ENCODE measurements at regions not wholly inside any gene's neighbourhood (a gene's known extent, or its start where the extent isn't known, plus 50 kb on each side); places are given as distances from the start of the nearest gene placed in this dataset.
"Not testable (repeated sequence)": the region's sequence is repeated elsewhere in the genome, so short reads cannot be mapped to it uniquely, and the experiment has no call there.

GRCh38 chr6:27854421-27854820 lies 57.8 kb downstream of the OR2B2 start:
- no peak overlapping the region for H3K4me3 ChIP-seq (ENCODE audit: control insufficient read depth in 1 of 7, extremely low read depth in 1 of 7, insufficient read depth in 4 of 7, low read depth in 2 of 7, low read length in 6 of 7)
- no peaks in the 10 kb centered on the region for H3K36me3 ChIP-seq (ENCODE audit: control insufficient read depth in 4 of 4, insufficient read depth in 4 of 4, low read length in 3 of 4)
- ChIA-PET POLR2A (no interaction called here), CTCF (no interaction called here)
- 100% methylated on average over 1 of the region's 1 CpG for WGBS (ENCODE audit: insufficient coverage)
- no peak overlapping the region for H3K27ac ChIP-seq (ENCODE audit: insufficient read depth in 1 of 2, low read depth in 1 of 2, low read length in 2 of 2, poor library complexity in 1 of 2, severe bottlenecking in 2 of 2)
- DNase-seq = no peak
- H3K9me3 ChIP-seq (ENCODE audit: control extremely low read depth in 1 of 5, control insufficient read depth in 4 of 5, insufficient read depth in 2 of 5, low read depth in 1 of 5, low read length in 4 of 5) = no peaks in the 10 kb centered on the region
- H3K27me3 ChIP-seq (replicated peaks in 2 of 5; ENCODE audit: control insufficient read depth in 4 of 5, insufficient read depth in 5 of 5, low read length in 4 of 5) = no peaks in the 10 kb centered on the region
- H3K4me1 ChIP-seq (ENCODE audit: control extremely low read depth in 1 of 4, control insufficient read depth in 4 of 4, insufficient read depth in 4 of 4, low read length in 3 of 4) = no peaks in the 10 kb centered on the region

GRCh38 chr6:27851440-27851839 lies 60.8 kb downstream of the OR2B2 start:
- Histone ChIP-seq H3K27me3 (replicated peaks in 2 of 5; ENCODE audit: control insufficient read depth in 4 of 5, insufficient read depth in 5 of 5, low read length in 4 of 5) (no peaks in the 10 kb centered on the region), H3K36me3 (ENCODE audit: control insufficient read depth in 4 of 4, insufficient read depth in 4 of 4, low read length in 3 of 4) (no peaks in the 10 kb centered on the region), H3K4me3 (ENCODE audit: control insufficient read depth in 1 of 7, extremely low read depth in 1 of 7, insufficient read depth in 4 of 7, low read depth in 2 of 7, low read length in 6 of 7) (no peak overlapping the region), H3K9me3 (ENCODE audit: control extremely low read depth in 1 of 5, control insufficient read depth in 4 of 5, insufficient read depth in 2 of 5, low read depth in 1 of 5, low read length in 4 of 5) (no peaks in the 10 kb centered on the region), H3K27ac (ENCODE audit: insufficient read depth in 1 of 2, low read depth in 1 of 2, low read length in 2 of 2, poor library complexity in 1 of 2, severe bottlenecking in 2 of 2) (no peak overlapping the region), H3K4me1 (ENCODE audit: control extremely low read depth in 1 of 4, control insufficient read depth in 4 of 4, insufficient read depth in 4 of 4, low read length in 3 of 4) (no peaks in the 10 kb centered on the region)
- ChIA-PET POLR2A (no interaction called here), CTCF (interaction anchor here (0.7 to 1.6 kb wide), 3 partner anchors 10 to 44 kb away, joined by 3 read pairs; a partner anchor contains a TSS)
- DNase-seq = no peak

DNA sequence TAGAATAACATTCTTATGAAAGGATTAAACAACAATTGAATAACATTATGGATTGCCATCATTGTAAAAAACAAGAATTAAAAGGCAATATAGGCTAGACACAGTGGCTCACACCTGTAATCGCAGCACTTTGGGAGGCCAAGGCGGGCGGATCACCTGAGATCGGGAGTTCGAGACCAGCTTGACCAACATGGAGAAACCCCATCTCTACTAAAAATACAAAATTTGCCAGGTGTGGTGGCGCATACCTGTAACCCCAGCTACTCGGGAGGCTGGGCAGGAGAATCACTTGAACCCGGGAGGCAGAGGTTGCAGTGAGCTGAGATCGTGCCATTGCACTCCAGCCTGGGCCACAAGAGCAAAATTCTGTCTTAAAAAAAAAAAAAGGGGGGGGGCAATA lies 63.2 kb downstream of the OR2B2 start:
- H3K4me3 ChIP-seq (ENCODE audit: control insufficient read depth in 1 of 7, extremely low read depth in 1 of 7, insufficient read depth in 4 of 7, low read depth in 2 of 7, low read length in 6 of 7); H3K4me1 ChIP-seq (ENCODE audit: control extremely low read depth in 1 of 4, control insufficient read depth in 4 of 4, insufficient read depth in 4 of 4, low read length in 3 of 4); DNase-seq; H3K27ac ChIP-seq (ENCODE audit: insufficient read depth in 1 of 2, low read depth in 1 of 2, low read length in 2 of 2, poor library complexity in 1 of 2, severe bottlenecking in 2 of 2); H3K27me3 ChIP-seq (replicated peaks in 2 of 5; ENCODE audit: control insufficient read depth in 4 of 5, insufficient read depth in 5 of 5, low read length in 4 of 5); H3K36me3 ChIP-seq (ENCODE audit: control insufficient read depth in 4 of 4, insufficient read depth in 4 of 4, low read length in 3 of 4); H3K9me3 ChIP-seq (ENCODE audit: control extremely low read depth in 1 of 5, control insufficient read depth in 4 of 5, insufficient read depth in 2 of 5, low read depth in 1 of 5, low read length in 4 of 5): not testable (repeated sequence)
- CTCF ChIA-PET = interaction anchor here (0.6 to 1.5 kb wide), 5 partner anchors 11 to 507 kb away, joined by 3 to 4 read pairs (median 3); a partner anchor contains a TSS
- POLR2A ChIA-PET = interaction anchor here (0.6 to 1.2 kb wide), 3 partner anchors 10 to 16 kb away, joined by 3 read pairs; a partner anchor contains a TSS
- WGBS (ENCODE audit: insufficient coverage) = 100% methylated on average over 6 of the region's 9 CpGs

GRCh38 chr6:27847706-27848105 lies 64.5 kb downstream of the OR2B2 start:
- Histone ChIP-seq H3K4me1 (ENCODE audit: control extremely low read depth in 1 of 4, control insufficient read depth in 4 of 4, insufficient read depth in 4 of 4, low read length in 3 of 4) (no peaks in the 10 kb centered on the region), H3K4me3 (ENCODE audit: control insufficient read depth in 1 of 7, extremely low read depth in 1 of 7, insufficient read depth in 4 of 7, low read depth in 2 of 7, low read length in 6 of 7) (no peak overlapping the region), H3K9me3 (ENCODE audit: control extremely low read depth in 1 of 5, control insufficient read depth in 4 of 5, insufficient read depth in 2 of 5, low read depth in 1 of 5, low read length in 4 of 5) (no peaks in the 10 kb centered on the region), H3K27me3 (replicated peaks in 2 of 5; ENCODE audit: control insufficient read depth in 4 of 5, insufficient read depth in 5 of 5, low read length in 4 of 5) (no peaks in the 10 kb centered on the region), H3K27ac (ENCODE audit: insufficient read depth in 1 of 2, low read depth in 1 of 2, low read length in 2 of 2, poor library complexity in 1 of 2, severe bottlenecking in 2 of 2) (no peak overlapping the region), H3K36me3 (ENCODE audit: control insufficient read depth in 4 of 4, insufficient read depth in 4 of 4, low read length in 3 of 4) (no peaks in the 10 kb centered on the region)
- no peak for DNase-seq
- WGBS (ENCODE audit: insufficient coverage) = 100% methylated on average over 1 of the region's 3 CpGs
- ChIA-PET CTCF (no interaction called here), POLR2A (no interaction called here)

DNA sequence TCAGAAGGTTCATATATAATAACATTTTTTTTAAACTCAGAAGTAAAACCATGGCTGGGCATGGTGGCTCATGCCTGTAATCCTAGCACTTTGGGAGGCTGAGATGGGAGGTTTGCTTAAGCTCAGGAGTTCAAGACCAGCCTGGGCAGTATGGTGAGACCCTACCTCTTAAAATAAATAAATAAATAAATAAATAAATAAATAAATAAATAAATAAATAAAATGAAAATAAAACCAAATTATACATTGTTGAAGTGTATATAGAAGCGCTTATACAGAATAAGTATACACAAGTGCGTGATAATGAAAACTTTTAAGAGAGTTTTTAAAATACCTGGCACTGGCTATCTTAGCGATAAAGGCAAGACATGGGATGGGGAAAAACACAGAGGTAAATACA lies 71.6 kb downstream of the OR2B2 start:
- Histone ChIP-seq H3K9me3 (ENCODE audit: control extremely low read depth in 1 of 5, control insufficient read depth in 4 of 5, insufficient read depth in 2 of 5, low read depth in 1 of 5, low read length in 4 of 5) (no peaks in the 10 kb centered on the region), H3K4me3 (ENCODE audit: control insufficient read depth in 1 of 7, extremely low read depth in 1 of 7, insufficient read depth in 4 of 7, low read depth in 2 of 7, low read length in 6 of 7) (peak overlapping the region in 2 of 7 experiments; percentile 83 to 93), H3K27ac (ENCODE audit: insufficient read depth in 1 of 2, low read depth in 1 of 2, low read length in 2 of 2, poor library complexity in 1 of 2, severe bottlenecking in 2 of 2) (peak overlapping the region in 1 of 2 experiments; percentile 98), H3K4me1 (ENCODE audit: control extremely low read depth in 1 of 4, control insufficient read depth in 4 of 4, insufficient read depth in 4 of 4, low read length in 3 of 4) (peaks cover 12 to 34% (median 24%) of the 10 kb centered on the region in 4 experiments), H3K27me3 (replicated peaks in 2 of 5; ENCODE audit: control insufficient read depth in 4 of 5, insufficient read depth in 5 of 5, low read length in 4 of 5) (no peaks in the 10 kb centered on the region), H3K36me3 (ENCODE audit: control insufficient read depth in 4 of 4, insufficient read depth in 4 of 4, low read length in 3 of 4) (no peaks in the 10 kb centered on the region)
- POLR2A ChIA-PET = no interaction called here
- no peak for DNase-seq
- 100% methylated on average over 2 of the region's 3 CpGs for WGBS (ENCODE audit: insufficient coverage)
- CTCF ChIA-PET = no interaction called here

DNA sequence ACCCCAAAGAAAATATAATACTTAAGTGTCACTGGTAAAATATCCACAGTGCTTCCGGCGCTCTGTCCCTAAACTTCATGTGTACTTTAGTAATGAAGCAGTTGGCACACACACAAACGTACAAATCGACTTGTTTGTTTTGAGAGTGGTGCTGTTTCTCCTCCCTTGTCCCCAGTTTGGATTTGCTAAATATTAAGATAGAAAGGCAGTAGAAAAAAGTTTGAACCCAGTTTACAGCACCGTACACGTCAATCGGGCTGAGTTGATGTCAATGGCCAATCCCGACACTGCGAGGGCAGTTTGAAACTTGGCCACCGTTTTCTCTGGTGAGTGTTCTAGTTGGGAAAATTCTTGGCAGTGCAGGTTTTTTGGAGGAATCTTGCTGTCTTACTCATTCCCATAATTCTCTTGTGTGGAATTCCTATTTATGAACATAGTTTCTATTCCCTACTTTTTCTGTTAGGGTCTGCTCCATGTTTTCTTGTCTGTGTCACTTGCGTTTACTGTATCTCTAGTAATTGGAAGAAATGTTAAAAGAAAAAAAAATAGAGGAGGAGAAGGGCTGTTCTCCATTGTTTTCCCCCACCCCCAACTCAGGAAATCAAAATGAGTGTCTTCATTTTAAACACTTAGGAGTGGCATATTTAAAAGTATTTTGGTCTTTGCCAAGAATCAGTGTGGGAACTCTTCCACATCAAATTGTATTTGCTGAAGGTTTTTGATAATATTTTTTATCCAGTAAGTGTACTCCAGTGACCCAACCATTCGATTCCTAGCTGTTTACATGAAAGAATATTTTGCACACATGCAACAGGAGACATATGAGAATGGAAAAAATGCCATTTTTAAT lies 72.3 kb downstream of the OR2B2 start:
- DNase-seq = peak in 2 of 3 donors; percentile 49 to 60
- CTCF ChIA-PET = interaction anchor here (3.9 to 5.3 kb wide), 2 partner anchors 24 to 29 kb away, joined by 32 to 39 read pairs; a partner anchor contains a TSS

More for the DNA sequence above, 72.3 kb downstream of the OR2B2 start:
- peaks cover 17 to 41% (median 29%) of the 10 kb centered on the region in 4 experiments for H3K4me1 ChIP-seq (ENCODE audit: control extremely low read depth in 1 of 4, control insufficient read depth in 4 of 4, insufficient read depth in 4 of 4, low read length in 3 of 4)
- H3K9me3 ChIP-seq (ENCODE audit: control extremely low read depth in 1 of 5, control insufficient read depth in 4 of 5, insufficient read depth in 2 of 5, low read depth in 1 of 5, low read length in 4 of 5) = no peaks in the 10 kb centered on the region
- H3K27me3 ChIP-seq (replicated peaks in 2 of 5; ENCODE audit: control insufficient read depth in 4 of 5, insufficient read depth in 5 of 5, low read length in 4 of 5) = no peaks in the 10 kb centered on the region
- POLR2A ChIA-PET = interaction anchor here (1.3 to 4.7 kb wide), 4 partner anchors 15 to 54 kb away, joined by 3 to 58 read pairs (median 26); a partner anchor contains a TSS
- no peaks in the 10 kb centered on the region for H3K36me3 ChIP-seq (ENCODE audit: control insufficient read depth in 4 of 4, insufficient read depth in 4 of 4, low read length in 3 of 4)
- peak overlapping the region in 6 of 7 experiments; percentile 83 to 97 (median 92) for H3K4me3 ChIP-seq (ENCODE audit: control insufficient read depth in 1 of 7, extremely low read depth in 1 of 7, insufficient read depth in 4 of 7, low read depth in 2 of 7, low read length in 6 of 7)
- H3K27ac ChIP-seq (ENCODE audit: insufficient read depth in 1 of 2, low read depth in 1 of 2, low read length in 2 of 2, poor library complexity in 1 of 2, severe bottlenecking in 2 of 2) = peak overlapping the region; percentile 94 to 98
- 0% methylated on average over 3 of the region's 12 CpGs for WGBS (ENCODE audit: insufficient coverage)

Measured in common myeloid progenitor, CD34-positive (primary cell).